Prostate gland (tissue), 2 donors: ENCODE measurements at regions not wholly inside any gene's neighbourhood (a gene's known extent, or its start where the extent isn't known, plus 50 kb on each side); places are given as distances from the start of the nearest gene placed in this dataset.

Experiments used
- POLR2A ChIP-seq: fragments of 450-650 bp; IDR thresholded peaks from one replicate; pipeline ENCODE4 v1.6.1; 2016; ENCODE audit warnings: antibody characterized with exemption, mild to moderate bottlenecking
- TF ChIP-seq, protein P1 (sequence below), 4 experiments: fragments of 200-600 bp in 2 of 4; fragments of 450-650 bp in 2 of 4; sonication (generic) in 2 of 4; IDR thresholded peaks; 1 replicate in 3 of 4; 2 replicates in 1 of 4; pipeline ENCODE4 v1.5.1; 2016 to 2019; ENCODE audit warnings: antibody characterized with exemption in 4 of 4, mild to moderate bottlenecking in 2 of 4, moderate library complexity in 2 of 4

DNA sequence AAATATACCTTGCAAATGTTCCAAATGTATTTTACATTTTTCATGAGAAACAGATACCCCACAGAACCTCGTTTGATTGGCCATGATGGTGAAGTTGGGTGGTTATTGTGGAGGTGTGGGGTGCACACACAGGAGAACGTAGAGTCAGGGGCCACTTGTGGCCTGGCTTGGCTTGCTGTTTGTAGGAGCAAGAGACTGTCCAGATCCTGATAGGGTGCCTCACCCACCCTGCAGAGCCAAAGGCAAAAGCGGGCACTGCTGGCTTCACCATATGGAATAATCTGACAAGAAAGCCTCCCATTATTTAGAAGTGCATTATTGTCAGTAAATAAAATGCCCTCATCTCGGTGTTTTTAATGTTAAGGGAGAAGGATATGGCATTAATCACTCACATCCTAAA lies 330.2 kb downstream of the TEX29 start:
- TF ChIP-seq, protein P1, sequence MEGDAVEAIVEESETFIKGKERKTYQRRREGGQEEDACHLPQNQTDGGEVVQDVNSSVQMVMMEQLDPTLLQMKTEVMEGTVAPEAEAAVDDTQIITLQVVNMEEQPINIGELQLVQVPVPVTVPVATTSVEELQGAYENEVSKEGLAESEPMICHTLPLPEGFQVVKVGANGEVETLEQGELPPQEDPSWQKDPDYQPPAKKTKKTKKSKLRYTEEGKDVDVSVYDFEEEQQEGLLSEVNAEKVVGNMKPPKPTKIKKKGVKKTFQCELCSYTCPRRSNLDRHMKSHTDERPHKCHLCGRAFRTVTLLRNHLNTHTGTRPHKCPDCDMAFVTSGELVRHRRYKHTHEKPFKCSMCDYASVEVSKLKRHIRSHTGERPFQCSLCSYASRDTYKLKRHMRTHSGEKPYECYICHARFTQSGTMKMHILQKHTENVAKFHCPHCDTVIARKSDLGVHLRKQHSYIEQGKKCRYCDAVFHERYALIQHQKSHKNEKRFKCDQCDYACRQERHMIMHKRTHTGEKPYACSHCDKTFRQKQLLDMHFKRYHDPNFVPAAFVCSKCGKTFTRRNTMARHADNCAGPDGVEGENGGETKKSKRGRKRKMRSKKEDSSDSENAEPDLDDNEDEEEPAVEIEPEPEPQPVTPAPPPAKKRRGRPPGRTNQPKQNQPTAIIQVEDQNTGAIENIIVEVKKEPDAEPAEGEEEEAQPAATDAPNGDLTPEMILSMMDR (IDR thresholded peaks at IDR 0.05) = no peak
- TF ChIP-seq POLR2A = no peak
